ENCODE measurements at regions not wholly inside any gene's neighbourhood (a gene's known extent, or its start where the extent isn't known, plus 50 kb on each side); places are given as distances from the start of the nearest gene placed in this dataset.
A peak's percentile ranks its signal among the peaks of the same experiment; 100 is the strongest.

GRCh38 chr20:6705926-6706548, 61.4 kb upstream of the BMP2 start:
- H3K4me3 ChIP-seq (ENCODE audit: low read depth, low read length) = no peak overlapping the region
- DNase-seq (ENCODE audit: low read depth, low spot score) = no peak
- in situ Hi-C loops (cut with HindIII; ENCODE audit: low sequenced_read_pairs) = no loop called here
- TF ChIP-seq CTCF (IDR thresholded peaks at IDR 0.05; ENCODE audit: low read depth, low read length) = no peak

DNA sequence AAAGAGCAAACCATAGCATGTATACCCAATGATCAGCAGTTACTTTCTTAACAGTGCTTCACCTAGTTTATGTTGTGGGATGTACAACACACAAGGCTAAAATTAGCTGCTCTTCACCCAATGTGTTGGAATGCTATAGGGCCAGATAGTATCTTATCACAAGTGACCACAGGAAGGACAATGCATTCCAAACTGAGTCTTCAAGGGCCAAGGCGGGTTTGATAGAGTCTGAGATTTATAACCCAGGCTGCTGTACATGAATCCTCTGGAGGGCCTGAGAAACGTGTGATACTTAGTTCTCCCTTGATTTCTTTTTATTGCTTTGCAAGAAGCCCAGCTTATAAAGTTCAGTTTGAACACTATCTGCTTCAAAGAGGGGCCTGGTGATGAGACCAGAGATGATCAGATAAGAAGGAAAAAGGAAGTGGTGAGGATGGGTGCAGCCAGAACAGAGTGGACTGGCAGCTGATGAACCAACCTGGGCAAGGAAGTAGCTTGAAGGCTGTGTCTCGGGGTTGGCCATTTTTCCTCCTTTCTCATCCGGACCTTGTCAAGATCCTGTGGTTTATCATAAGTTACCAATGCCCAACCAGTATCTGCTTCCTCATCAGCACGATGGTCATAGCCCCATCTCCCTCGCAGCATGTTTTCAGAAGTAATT, 62.2 kb upstream of the BMP2 start:
- in situ Hi-C loops (cut with HindIII; ENCODE audit: low sequenced_read_pairs) = no loop called here
- TF ChIP-seq CTCF (IDR thresholded peaks at IDR 0.05; ENCODE audit: low read depth, low read length) = no peak
- DNase-seq (ENCODE audit: low read depth, low spot score) = no peak
- no peak overlapping the region for H3K4me3 ChIP-seq (ENCODE audit: low read depth, low read length)

DNA sequence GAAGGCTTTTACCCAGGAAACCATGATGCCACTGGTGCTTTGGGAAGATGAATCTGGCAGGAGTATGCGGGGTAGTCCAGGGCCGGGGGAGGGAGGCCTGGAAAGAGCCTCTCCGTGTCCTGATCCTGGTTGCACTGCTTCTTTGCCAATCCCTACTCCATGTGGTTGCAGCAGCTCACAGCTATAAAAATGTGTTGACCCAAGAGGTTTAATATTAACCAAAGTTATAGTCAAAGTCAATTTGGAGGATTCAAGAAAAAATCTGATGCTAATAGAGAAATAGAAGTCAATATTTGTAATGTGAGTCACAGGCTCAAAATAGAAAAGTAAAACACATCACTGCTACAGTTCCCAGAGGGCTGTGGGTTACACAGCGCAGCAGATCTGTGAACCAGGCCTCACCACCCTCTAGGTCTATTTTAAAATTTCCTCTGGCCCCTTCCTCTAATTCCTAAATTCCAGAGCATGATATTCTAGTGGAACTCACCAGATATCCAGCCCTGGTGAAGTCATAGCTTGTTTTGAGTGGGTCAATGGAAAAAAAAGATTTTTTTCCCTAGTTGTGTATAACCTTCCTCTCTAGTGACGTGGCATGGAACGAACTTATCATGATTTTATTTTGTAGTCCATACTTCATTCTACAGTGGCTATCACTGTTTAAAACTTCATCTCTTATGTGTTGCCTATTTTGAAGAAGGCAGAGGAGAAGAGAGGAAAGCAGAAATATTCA, 63.2 kb upstream of the BMP2 start:
- in situ Hi-C loops (cut with HindIII; ENCODE audit: low sequenced_read_pairs) = no loop called here
- TF ChIP-seq CTCF (IDR thresholded peaks at IDR 0.05; ENCODE audit: low read depth, low read length) = no peak
- DNase-seq (ENCODE audit: low read depth, low spot score) = peak; percentile 79
- no peak overlapping the region for H3K4me3 ChIP-seq (ENCODE audit: low read depth, low read length)

- TF ChIP-seq CTCF (IDR thresholded peaks at IDR 0.05; ENCODE audit: low read depth, low read length) = no peak
- in situ Hi-C loops (cut with HindIII; ENCODE audit: low sequenced_read_pairs) = no loop called here
- no peak overlapping the region for H3K4me3 ChIP-seq (ENCODE audit: low read depth, low read length)
- DNase-seq (ENCODE audit: low read depth, low spot score) = no peak
These were observed 63.8 kb upstream of the BMP2 start for GRCh38 chr20:6703656-6704055.

DNA sequence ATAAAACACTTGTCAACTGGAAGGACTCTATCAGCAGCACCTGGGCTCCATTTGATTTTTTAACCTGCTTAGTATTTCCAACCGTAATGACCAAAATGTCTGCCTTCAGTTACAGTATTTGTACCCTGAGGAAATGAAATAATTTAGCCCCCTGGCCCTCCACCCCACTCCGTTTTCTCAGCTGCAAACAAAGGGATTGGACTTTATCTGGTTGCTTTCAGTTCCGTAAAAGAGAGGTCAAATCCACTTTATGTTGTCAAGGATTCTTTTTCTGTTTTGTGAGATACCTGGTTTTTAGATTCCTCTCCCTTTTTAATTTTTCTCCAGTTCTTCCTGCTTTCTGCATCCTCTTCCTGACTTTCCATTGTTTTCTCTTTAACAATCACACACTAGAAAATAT, 64.4 kb upstream of the BMP2 start:
- no peak for DNase-seq (ENCODE audit: low read depth, low spot score)
- TF ChIP-seq CTCF (IDR thresholded peaks at IDR 0.05; ENCODE audit: low read depth, low read length) = no peak

DNA sequence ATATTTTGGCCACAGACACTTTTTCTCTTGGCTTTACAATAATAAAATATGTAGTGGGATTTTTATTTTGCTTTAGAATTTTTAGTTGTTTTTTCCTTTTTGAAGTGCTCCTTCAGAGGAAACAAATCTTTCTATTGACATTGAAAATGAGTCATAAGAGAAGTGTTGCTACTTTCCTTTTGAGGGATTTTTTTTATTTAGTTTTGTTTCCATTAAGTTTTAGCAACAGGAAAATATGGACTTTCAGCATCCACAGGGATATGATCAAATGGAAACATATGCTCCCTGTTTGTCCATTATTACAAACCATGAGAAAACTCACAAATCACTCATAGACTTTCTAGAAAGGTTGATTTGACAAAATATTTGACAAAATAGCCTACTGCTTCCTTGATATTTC, 65.3 kb upstream of the BMP2 start:
- H3K4me3 ChIP-seq (ENCODE audit: low read depth, low read length) = no peak overlapping the region
- in situ Hi-C loops (cut with HindIII; ENCODE audit: low sequenced_read_pairs) = no loop called here
- DNase-seq (ENCODE audit: low read depth, low spot score) = no peak
- no peak for TF ChIP-seq CTCF (IDR thresholded peaks at IDR 0.05; ENCODE audit: low read depth, low read length)

More for the DNA sequence above, 64.4 kb upstream of the BMP2 start:
- H3K4me3 ChIP-seq (ENCODE audit: low read depth, low read length) = no peak overlapping the region
- in situ Hi-C loops (cut with HindIII; ENCODE audit: low sequenced_read_pairs) = no loop called here

All from astrocyte of the spinal cord (primary cell).